ENCODE measurements at regions not wholly inside any gene's neighbourhood (a gene's known extent, or its start where the extent isn't known, plus 50 kb on each side); places are given as distances from the start of the nearest gene placed in this dataset.

DNA sequence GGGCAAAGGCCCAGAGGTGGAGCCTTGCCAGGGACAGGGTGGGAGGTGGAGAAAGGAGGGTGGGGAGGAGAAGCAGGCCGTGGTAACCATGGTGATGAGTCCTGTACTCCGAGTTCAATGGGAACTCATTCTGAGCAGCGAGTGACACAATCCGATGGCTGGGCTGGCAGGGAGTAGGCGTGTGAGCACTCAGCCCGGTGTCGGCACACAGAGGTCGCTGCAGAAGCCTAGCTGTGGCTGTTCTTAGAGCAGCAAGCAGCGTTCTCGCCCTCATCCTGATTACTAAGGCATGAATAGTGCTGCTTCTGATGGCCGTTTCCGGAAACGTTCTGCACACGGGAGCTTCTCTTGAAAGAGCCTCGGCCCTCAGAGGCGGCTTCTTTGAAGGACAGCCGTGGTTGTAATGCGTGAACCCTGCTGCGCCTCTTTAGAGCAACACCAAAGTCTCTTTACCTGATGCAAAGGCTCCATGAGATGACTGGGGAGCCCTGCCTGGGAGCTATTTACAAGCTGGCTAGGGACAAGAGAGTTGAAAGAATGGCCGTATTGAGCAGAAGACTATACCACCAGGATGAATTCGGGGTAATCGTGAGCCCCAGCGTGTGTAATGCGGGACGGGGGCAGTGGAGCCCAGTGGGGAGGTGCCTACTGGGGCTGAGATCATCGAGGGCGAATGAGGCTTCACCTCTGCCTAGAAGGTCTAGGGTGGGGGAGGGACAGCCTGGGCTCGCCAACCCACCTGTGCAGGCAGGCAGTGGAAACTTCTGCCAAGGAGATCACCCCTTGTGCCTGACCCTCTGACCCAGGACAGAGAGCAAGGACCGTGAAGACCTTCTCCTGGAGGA, 72.8 kb upstream of the PAX7 start:
- CTCF ChIA-PET: interaction anchor here (1.2 to 4.0 kb wide), 3 partner anchors 18 to 258 kb away, joined by 4 to 30 read pairs (median 5); no protein-coding TSS in a partner anchor

More for the DNA sequence above, 72.8 kb upstream of the PAX7 start:
- Histone ChIP-seq H3K79me2 (ENCODE audit: insufficient read depth, low read length) (no peaks in the 10 kb centered on the region), H3K27me3 (ENCODE audit: insufficient read depth, low read length) (peaks cover 7% of the 10 kb centered on the region; the same call in 1 of the 2 replicates), H4K20me1 (ENCODE audit: insufficient read depth) (no peaks in the 10 kb centered on the region), H3K4me3 (replicated peaks in 1 of 2; ENCODE audit: low read depth in 1 of 2, low read length in 2 of 2) (no peak overlapping the region), H3K36me3 (ENCODE audit: control insufficient read depth in 1 of 2, insufficient read depth in 2 of 2, low read length in 2 of 2) (no peaks in the 10 kb centered on the region), H3K9me2 (ENCODE audit: insufficient read depth) (no peaks in the 10 kb centered on the region), H3K4me2 (ENCODE audit: low read length) (no peak overlapping the region), H3K9ac (ENCODE audit: low read length) (no peak overlapping the region), H3K9me3 (ENCODE audit: control insufficient read depth in 1 of 2, insufficient read depth in 1 of 2, low read depth in 1 of 2, low read length in 2 of 2) (no peaks in the 10 kb centered on the region), H3K4me1 (ENCODE audit: control insufficient read depth in 1 of 2, insufficient read depth in 2 of 2, low read length in 2 of 2) (no peaks in the 10 kb centered on the region), H3K27ac (ENCODE audit: low read depth, low read length) (no peak overlapping the region), H2AFZ (ENCODE audit: low read depth, low read length, poor library complexity, severe bottlenecking) (no peak overlapping the region)
- ChIA-PET RAD21 (ENCODE audit: low non-redundant PET in 1 of 2, low total read pairs in 2 of 2, uncharacterized antibody in 2 of 2, unreplicated experiment in 2 of 2) (interaction anchor here in 1 of 2 experiments (0.6 kb wide), 1 partner anchor 57 kb away, joined by 3 read pairs; no protein-coding TSS in a partner anchor), POLR2A (no interaction called here)
- no peak for DNase-seq (ENCODE audit: low read depth, low spot score)
- BruUV-seq (replicated peaks): no TSS peak
- no peak for ATAC-seq
- TF ChIP-seq, protein P1, sequence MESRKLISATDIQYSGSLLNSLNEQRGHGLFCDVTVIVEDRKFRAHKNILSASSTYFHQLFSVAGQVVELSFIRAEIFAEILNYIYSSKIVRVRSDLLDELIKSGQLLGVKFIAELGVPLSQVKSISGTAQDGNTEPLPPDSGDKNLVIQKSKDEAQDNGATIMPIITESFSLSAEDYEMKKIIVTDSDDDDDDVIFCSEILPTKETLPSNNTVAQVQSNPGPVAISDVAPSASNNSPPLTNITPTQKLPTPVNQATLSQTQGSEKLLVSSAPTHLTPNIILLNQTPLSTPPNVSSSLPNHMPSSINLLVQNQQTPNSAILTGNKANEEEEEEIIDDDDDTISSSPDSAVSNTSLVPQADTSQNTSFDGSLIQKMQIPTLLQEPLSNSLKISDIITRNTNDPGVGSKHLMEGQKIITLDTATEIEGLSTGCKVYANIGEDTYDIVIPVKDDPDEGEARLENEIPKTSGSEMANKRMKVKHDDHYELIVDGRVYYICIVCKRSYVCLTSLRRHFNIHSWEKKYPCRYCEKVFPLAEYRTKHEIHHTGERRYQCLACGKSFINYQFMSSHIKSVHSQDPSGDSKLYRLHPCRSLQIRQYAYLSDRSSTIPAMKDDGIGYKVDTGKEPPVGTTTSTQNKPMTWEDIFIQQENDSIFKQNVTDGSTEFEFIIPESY (IDR thresholded peaks at IDR 0.05; ENCODE audit: extremely low read depth, insufficient replicate concordance, low read length): no peak
- no peak for TF ChIP-seq RAD21 (IDR thresholded peaks at IDR 0.05; ENCODE audit: low read depth)
- no peak for TF ChIP-seq ZFX (IDR thresholded peaks at IDR 0.05)
- TF ChIP-seq, protein P2, sequence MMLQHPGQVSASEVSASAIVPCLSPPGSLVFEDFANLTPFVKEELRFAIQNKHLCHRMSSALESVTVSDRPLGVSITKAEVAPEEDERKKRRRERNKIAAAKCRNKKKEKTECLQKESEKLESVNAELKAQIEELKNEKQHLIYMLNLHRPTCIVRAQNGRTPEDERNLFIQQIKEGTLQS (IDR thresholded peaks at IDR 0.05): no peak
- TF ChIP-seq POLR2A (IDR thresholded peaks at IDR 0.05; ENCODE audit: borderline replicate concordance, extremely low read depth, insufficient read depth, insufficient read length): no peak
- no peak for TF ChIP-seq SP1 (IDR thresholded peaks at IDR 0.05; ENCODE audit: low read depth)
- TF ChIP-seq JUND (IDR thresholded peaks at IDR 0.05): no peak
- TF ChIP-seq CEBPB (IDR thresholded peaks at IDR 0.05; ENCODE audit: low read depth): no peak
- TF ChIP-seq CBX3 (IDR thresholded peaks at IDR 0.05; ENCODE audit: low read depth): no peak
- TF ChIP-seq EGR1 (IDR thresholded peaks at IDR 0.05; ENCODE audit: low read depth): no peak
- TF ChIP-seq ZNF274 (IDR thresholded peaks at IDR 0.05; ENCODE audit: low read depth, low read length): no peak
- TF ChIP-seq EZH2phosphoT487 (IDR thresholded peaks at IDR 0.05; ENCODE audit: borderline replicate concordance): no peak
- TF ChIP-seq, protein P3, sequence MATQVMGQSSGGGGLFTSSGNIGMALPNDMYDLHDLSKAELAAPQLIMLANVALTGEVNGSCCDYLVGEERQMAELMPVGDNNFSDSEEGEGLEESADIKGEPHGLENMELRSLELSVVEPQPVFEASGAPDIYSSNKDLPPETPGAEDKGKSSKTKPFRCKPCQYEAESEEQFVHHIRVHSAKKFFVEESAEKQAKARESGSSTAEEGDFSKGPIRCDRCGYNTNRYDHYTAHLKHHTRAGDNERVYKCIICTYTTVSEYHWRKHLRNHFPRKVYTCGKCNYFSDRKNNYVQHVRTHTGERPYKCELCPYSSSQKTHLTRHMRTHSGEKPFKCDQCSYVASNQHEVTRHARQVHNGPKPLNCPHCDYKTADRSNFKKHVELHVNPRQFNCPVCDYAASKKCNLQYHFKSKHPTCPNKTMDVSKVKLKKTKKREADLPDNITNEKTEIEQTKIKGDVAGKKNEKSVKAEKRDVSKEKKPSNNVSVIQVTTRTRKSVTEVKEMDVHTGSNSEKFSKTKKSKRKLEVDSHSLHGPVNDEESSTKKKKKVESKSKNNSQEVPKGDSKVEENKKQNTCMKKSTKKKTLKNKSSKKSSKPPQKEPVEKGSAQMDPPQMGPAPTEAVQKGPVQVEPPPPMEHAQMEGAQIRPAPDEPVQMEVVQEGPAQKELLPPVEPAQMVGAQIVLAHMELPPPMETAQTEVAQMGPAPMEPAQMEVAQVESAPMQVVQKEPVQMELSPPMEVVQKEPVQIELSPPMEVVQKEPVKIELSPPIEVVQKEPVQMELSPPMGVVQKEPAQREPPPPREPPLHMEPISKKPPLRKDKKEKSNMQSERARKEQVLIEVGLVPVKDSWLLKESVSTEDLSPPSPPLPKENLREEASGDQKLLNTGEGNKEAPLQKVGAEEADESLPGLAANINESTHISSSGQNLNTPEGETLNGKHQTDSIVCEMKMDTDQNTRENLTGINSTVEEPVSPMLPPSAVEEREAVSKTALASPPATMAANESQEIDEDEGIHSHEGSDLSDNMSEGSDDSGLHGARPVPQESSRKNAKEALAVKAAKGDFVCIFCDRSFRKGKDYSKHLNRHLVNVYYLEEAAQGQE (IDR thresholded peaks at IDR 0.05; ENCODE audit: low read depth): no peak
- TF ChIP-seq, protein P4, sequence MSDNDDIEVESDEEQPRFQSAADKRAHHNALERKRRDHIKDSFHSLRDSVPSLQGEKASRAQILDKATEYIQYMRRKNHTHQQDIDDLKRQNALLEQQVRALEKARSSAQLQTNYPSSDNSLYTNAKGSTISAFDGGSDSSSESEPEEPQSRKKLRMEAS (IDR thresholded peaks at IDR 0.05): no peak
- intact Hi-C loops (cut with micrococcal nuclease): no loop called here

Measured in HCT116 (cell line).